GM18526 (cell line): ENCODE measurements at regions not wholly inside any gene's neighbourhood (a gene's known extent, or its start where the extent isn't known, plus 50 kb on each side); places are given as distances from the start of the nearest gene placed in this dataset.

Experiments
- POLR2A ChIP-seq: IDR thresholded peaks from 3 replicates; pipeline ENCODE4 v1.6.1; 2011; ENCODE audit not compliant: insufficient read length; ENCODE audit errors: extremely low read depth

DNA sequence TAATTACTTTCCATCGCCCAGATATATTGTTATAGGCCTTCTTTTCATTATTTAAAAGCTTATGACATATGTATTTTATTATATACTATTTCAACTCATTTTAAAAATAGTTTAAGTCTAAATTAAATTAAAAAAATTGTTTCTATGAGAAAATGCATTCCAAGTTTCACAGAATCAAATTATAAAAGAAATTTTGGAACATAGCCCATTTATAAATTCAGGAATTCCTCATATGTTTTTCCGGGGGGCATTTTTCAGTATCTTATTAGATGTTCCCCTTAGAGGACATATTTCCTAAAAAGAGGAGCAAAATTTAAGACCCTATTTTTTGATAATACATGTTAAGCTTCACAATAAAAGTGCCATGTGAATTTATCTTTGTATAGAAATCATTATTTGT, 119.9 kb upstream of the ATP2B1 start:
- no peak for TF ChIP-seq POLR2A

GRCh38 chr12:89827592-89827991, 119.0 kb upstream of the ATP2B1 start:
- TF ChIP-seq POLR2A, result no peak

DNA sequence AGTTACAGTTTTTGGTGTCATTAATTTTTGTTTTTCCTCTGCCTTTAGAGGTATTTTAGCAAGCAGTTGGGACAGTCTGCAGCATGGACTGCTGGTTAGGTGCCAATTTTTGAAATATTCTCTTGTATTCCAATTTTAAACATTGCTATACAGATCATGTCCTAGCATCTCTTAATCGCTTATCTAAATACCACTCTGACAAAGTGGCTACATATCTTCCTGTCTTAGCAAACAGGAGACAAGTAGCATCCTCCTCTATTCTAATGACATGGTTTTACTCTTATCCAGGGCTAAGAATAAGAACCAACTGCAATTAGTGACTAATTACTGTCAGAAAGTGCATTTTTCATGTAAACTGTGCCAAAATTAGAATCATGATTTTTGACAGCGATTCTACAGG, 117.8 kb upstream of the ATP2B1 start:
- TF ChIP-seq POLR2A, result no peak

GRCh38 chr12:89825591-89826449, 117.2 kb upstream of the ATP2B1 start:
- no peak for TF ChIP-seq POLR2A

- no peak for TF ChIP-seq POLR2A
Observed at GRCh38 chr12:89824822-89825221, 116.2 kb upstream of the ATP2B1 start.

DNA sequence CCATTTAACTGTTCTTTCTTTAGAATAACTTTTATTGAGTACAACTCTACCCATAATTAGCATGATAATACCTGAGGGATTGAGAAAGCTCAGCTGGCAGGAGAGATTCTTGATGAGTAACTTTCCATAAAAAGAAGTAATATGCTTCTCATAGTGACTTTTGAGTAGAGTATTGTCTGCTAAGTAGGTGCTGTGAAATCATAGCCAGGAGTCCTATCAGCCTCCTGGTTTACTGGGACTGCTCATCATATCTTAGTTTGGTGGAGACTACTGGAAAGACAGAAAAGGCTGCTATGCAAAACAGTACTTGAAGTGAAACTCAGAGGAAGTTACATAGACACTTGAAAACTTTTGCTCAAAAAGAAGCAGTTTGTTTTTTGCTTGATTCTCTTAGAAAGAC, 113.3 kb upstream of the ATP2B1 start:
- TF ChIP-seq POLR2A, result no peak

- no peak for TF ChIP-seq POLR2A
Observed at GRCh38 chr12:89817501-89818226, 109.0 kb upstream of the ATP2B1 start.

DNA sequence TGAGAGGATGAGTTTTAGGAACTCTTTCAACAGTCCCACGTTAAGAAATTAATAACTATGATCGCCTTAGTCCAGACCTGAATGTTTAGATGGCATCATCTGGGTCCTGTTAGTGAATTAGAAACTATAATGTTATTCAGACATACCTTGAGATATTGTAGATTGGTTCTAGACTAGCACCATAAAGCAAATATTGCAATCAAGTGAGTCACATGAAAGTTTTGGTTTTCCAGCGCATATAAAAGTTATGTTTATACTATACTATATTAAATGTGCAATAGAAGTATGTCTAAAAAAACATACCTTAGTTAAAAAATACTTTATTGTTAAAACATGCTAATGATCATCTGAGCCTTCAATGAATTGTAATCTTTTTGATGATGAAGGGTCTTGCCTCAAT, 106.6 kb upstream of the ATP2B1 start:
- TF ChIP-seq POLR2A, result no peak

GRCh38 chr12:89803412-89803811, 94.8 kb upstream of the ATP2B1 start:
- TF ChIP-seq POLR2A, result no peak

GRCh38 chr12:89801284-89801683, 92.6 kb upstream of the ATP2B1 start:
- TF ChIP-seq POLR2A, result no peak

DNA sequence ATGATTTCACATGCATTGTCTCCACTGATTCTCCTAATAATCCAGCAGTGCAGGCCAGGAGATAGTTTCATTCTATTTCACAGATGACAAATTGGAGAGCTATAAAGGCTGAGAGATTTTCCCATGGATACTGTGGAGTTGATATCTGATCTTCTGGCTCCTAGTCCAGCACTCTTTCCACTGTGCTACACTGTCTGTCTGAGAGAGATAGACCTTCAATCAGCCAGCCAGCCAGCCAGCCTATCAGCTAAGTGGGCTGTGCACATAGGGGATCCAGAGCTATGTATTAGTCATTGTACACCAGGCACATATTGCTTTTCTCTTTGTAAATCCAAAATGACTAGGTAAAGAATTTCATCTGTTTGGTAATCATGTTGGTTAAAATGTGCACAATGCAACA, 91.8 kb upstream of the ATP2B1 start:
- no peak for TF ChIP-seq POLR2A

DNA sequence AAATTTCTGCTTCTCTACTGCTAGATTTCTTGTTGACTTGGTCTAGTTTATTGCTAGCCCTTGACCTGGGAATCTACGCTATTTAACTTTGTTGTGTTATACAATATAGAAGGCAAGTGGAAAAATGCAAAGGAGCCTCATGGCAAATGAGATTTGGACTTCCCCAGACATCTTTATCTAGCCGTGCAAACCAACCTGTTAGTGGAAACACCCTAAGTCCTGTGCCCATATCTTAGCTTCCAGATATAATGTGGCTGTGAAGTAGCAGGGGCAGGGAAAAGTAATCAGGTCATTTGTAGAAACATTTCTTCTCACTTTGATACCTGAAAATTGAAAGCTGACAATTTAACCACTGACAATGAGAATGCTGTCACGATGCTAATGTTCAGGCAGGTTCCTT, 90.7 kb upstream of the ATP2B1 start:
- TF ChIP-seq POLR2A, result no peak

DNA sequence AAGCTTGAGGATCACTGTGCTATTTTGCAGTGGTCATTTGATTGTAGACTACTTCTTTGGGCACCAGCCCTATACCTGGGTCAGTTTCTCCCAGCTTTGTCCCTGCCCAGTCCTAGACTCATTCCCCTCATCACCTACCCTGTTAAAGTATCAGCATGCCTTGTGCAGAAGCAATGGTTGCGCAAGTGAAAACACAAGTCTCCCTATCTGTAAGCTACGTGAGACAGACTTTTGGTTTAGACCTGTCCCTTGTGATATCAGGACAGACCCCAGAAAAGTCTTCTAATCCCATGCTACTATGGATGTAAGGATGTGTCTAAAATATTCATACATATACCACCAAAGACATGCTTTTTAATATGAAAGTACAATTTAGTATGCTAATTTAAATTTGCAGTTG, 88.8 kb upstream of the ATP2B1 start:
- no peak for TF ChIP-seq POLR2A

DNA sequence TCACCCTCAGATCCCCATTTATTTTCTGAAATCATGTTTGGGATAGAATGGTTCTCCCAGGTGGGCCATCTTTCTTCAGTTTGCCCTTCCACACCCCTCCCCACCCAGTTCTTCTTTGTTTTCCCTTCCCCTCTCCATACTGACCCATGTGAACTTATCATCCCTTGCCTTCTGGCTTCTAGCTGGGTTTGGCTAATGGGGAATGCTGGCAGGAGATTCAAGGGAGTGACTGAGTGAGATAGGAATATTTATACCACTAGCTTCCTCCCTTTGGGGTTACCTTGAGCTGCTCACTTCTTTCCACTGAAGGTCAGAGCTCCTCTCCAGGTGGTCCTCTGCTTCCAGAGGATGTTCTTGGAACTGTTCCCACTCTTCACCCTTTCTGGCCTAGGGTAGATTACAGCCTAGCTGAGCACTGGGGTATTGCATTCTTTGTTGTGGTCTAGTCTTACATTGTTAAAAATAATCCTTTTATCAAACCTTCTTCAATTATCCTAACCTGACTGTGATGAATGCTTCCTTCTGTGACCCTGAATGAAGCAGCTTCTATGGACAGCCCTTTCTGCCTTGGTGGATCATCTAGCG, 88.3 kb upstream of the ATP2B1 start:
- TF ChIP-seq POLR2A, result no peak

DNA sequence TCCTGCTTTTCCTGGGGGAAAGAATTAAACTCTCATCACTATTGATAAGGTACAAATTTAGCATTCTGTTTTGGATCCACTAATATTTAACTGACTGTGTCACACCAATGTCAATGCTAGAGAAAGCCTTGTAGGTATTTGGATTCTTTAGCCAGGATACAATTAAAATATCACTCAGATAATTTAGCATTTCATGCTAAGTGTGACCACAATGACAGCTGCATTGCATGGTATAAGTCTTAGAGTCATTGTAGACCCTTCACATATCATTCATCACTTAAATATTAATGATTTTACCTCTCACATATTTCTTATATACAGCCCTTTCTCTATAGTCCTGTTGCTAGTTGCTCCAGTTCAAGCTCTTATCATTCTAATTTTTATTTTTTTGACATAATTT, 85.3 kb upstream of the ATP2B1 start:
- TF ChIP-seq POLR2A, result no peak

DNA sequence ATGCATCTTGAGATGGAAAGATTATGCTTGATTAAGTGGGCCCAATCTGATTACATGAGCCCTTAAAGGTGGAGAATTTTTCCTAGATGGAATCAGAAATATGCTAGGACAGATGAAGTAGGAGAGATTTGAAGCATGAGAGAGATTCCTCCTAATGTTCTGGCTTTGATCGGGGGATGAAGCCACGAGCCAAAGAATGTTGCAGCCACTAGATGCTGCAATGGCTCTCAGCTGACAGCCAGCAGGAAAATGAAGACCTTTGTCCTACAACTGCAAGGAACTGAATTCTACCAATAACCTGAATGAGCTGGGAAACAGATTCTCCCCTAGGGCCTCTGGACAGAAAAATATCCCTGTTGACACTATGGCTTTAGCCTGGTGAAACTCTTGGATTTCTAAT, 82.6 kb upstream of the ATP2B1 start:
- TF ChIP-seq POLR2A, result no peak

DNA sequence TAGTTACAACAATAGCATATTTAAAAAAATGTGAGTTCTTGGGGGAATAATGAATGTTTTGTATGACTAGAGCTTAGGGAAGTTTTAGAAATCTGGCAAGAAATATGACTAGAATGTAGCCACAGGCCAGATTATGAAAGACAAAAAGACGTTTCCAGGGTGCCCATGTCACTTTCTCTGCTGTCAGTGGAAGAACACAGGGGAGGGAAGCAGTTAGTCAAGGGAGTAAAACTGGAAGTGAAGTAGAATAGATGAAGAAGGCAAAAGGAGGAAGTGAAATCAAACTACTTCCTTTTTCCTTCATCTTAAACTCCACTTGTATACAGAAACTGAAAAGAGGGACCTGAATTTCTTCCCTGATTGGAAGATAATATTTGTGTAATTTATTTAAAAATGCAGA, 81.2 kb upstream of the ATP2B1 start:
- TF ChIP-seq POLR2A, result no peak

GRCh38 chr12:89787763-89788162, 79.1 kb upstream of the ATP2B1 start:
- TF ChIP-seq POLR2A, result no peak
